ENCODE measurements at regions not wholly inside any gene's neighbourhood (a gene's known extent, or its start where the extent isn't known, plus 50 kb on each side); places are given as distances from the start of the nearest gene placed in this dataset.
"Not testable (repeated sequence)": the region's sequence is repeated elsewhere in the genome, so short reads cannot be mapped to it uniquely, and the experiment has no call there.

DNA sequence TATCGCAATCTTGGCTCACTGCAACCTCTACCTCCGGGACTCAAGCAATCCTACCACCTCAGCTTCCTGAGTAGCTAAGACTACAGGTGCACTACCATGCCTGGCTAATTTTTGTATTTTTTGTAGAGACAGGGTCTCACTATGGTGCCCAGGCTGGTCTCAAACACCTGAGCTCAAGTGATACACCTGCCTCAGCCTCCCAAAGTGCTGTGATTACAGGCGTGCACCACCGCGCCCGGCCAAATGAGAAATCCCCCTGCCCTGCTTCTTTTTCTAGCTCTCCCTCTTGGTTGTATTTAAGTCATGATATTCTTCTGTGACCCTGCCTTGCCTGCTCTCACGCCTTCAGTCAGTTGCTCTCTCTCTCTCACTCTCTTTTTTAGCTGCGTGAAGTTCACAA lies 157.0 kb upstream of the SH3BP4 start:
- no peak for DNase-seq (ENCODE audit: low read depth)
- H3K4me3 ChIP-seq (ENCODE audit: low read depth, low read length) = no peak overlapping the region
- TF ChIP-seq MYC (IDR thresholded peaks at IDR 0.05; ENCODE audit: low read depth, low read length) (no peak), POLR2A (IDR thresholded peaks at IDR 0.05; ENCODE audit: extremely low read depth, insufficient read length) (no peak)
- TF ChIP-seq, protein P1, sequence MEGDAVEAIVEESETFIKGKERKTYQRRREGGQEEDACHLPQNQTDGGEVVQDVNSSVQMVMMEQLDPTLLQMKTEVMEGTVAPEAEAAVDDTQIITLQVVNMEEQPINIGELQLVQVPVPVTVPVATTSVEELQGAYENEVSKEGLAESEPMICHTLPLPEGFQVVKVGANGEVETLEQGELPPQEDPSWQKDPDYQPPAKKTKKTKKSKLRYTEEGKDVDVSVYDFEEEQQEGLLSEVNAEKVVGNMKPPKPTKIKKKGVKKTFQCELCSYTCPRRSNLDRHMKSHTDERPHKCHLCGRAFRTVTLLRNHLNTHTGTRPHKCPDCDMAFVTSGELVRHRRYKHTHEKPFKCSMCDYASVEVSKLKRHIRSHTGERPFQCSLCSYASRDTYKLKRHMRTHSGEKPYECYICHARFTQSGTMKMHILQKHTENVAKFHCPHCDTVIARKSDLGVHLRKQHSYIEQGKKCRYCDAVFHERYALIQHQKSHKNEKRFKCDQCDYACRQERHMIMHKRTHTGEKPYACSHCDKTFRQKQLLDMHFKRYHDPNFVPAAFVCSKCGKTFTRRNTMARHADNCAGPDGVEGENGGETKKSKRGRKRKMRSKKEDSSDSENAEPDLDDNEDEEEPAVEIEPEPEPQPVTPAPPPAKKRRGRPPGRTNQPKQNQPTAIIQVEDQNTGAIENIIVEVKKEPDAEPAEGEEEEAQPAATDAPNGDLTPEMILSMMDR (IDR thresholded peaks at IDR 0.05; ENCODE audit: low read depth, low read length) = no peak
- TF ChIP-seq, protein P2, sequence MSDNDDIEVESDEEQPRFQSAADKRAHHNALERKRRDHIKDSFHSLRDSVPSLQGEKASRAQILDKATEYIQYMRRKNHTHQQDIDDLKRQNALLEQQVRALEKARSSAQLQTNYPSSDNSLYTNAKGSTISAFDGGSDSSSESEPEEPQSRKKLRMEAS (IDR thresholded peaks at IDR 0.05; ENCODE audit: low read depth, low read length) = no peak

DNA sequence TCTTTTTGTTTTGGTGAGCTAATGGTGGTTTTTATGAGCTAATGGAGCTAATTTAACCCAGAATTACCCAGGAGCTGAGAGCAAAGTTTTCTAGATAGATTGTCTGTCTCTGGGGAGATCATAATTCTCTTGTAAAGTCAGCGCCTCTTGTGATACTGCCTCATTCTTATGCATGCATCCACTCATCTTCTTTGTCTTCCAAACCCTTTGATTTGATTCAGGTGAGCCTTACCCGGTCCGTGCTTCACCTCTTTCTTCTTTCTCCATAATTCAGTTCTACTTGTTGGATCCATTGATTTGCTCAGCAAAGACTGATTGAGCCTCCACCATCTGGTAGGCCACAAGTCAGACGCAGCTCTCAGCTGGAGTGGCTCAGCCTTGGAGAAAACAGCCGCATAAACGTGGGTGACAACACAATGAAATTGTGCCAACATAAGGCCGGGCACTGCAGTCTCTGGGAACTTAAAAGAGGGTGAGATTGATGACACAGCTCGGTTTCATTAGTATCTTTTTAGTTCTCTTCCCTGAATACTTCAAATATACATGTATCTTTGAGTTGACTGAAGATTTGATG lies 158.5 kb upstream of the SH3BP4 start:
- no peak for DNase-seq (ENCODE audit: low read depth)
- no peak overlapping the region for H3K4me3 ChIP-seq (ENCODE audit: low read depth, low read length)
- TF ChIP-seq MYC (IDR thresholded peaks at IDR 0.05; ENCODE audit: low read depth, low read length) (no peak), POLR2A (IDR thresholded peaks at IDR 0.05; ENCODE audit: extremely low read depth, insufficient read length) (no peak)
- TF ChIP-seq, protein P1 (IDR thresholded peaks at IDR 0.05; ENCODE audit: low read depth, low read length) = no peak
- TF ChIP-seq, protein P2 (IDR thresholded peaks at IDR 0.05; ENCODE audit: low read depth, low read length) = no peak

GRCh38 chr2:234792621-234793022 lies 159.2 kb upstream of the SH3BP4 start:
- no peak for DNase-seq (ENCODE audit: low read depth)
- TF ChIP-seq POLR2A (IDR thresholded peaks at IDR 0.05; ENCODE audit: extremely low read depth, insufficient read length) (no peak), MYC (IDR thresholded peaks at IDR 0.05; ENCODE audit: low read depth, low read length) (no peak)
- TF ChIP-seq, protein P2 (IDR thresholded peaks at IDR 0.05; ENCODE audit: low read depth, low read length) = no peak
- TF ChIP-seq, protein P1 (IDR thresholded peaks at IDR 0.05; ENCODE audit: low read depth, low read length) = no peak
- no peak overlapping the region for H3K4me3 ChIP-seq (ENCODE audit: low read depth, low read length)

- H3K4me3 ChIP-seq (ENCODE audit: low read depth, low read length); DNase-seq (ENCODE audit: low read depth): not testable (repeated sequence)
Observed at GRCh38 chr2:234792096-234792495, 159.7 kb upstream of the SH3BP4 start.

- TF ChIP-seq, protein P2 (IDR thresholded peaks at IDR 0.05; ENCODE audit: low read depth, low read length) = no peak
- TF ChIP-seq, protein P1 (IDR thresholded peaks at IDR 0.05; ENCODE audit: low read depth, low read length) = no peak
- TF ChIP-seq MYC (IDR thresholded peaks at IDR 0.05; ENCODE audit: low read depth, low read length) (no peak), POLR2A (IDR thresholded peaks at IDR 0.05; ENCODE audit: extremely low read depth, insufficient read length) (no peak)
- no peak for DNase-seq (ENCODE audit: low read depth)
- no peak overlapping the region for H3K4me3 ChIP-seq (ENCODE audit: low read depth, low read length)
Observed at GRCh38 chr2:234790380-234790779, 161.4 kb upstream of the SH3BP4 start.

DNA sequence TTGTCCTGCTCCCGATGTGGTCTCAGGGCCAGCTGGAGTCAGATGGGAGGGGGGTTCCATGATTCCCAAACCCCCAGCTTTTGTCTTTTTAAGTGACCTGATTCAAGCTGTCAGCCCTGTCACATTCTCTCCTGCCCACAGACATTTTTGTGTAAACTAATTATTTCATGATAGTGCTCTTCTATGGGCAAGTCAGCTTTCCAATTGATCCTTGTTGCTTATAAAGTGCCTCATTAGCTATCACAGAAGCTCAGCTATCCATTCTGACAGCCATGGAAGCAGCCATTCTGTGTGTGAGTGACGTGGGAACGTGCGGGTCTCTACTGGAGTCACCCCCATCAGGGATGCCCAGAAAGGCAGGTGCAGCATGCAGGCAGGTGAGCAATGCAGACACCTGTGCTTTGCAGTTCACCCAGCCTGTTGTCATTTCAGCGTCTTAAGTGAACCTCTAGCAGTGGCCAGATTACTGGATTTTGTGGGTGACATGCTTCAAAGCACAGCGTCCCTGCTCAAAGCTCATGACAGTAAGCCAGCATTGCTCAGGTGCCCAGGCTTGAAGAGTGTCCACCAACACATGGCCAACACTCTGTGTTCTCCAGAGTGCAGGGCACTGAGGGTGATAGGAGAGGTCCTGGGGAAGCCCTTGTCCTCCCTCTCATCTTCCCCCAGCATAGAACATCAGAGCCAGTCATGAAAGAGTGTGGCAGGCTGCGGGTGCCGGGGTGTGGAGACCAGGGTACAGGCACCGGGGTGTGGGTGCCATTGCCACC lies 162.1 kb upstream of the SH3BP4 start:
- DNase-seq (ENCODE audit: low read depth) = no peak

More for the DNA sequence above, 162.1 kb upstream of the SH3BP4 start:
- TF ChIP-seq MYC (IDR thresholded peaks at IDR 0.05; ENCODE audit: low read depth, low read length) (no peak), POLR2A (IDR thresholded peaks at IDR 0.05; ENCODE audit: extremely low read depth, insufficient read length) (no peak)
- TF ChIP-seq, protein P2 (IDR thresholded peaks at IDR 0.05; ENCODE audit: low read depth, low read length) = no peak
- TF ChIP-seq, protein P1 (IDR thresholded peaks at IDR 0.05; ENCODE audit: low read depth, low read length) = no peak
- H3K4me3 ChIP-seq (ENCODE audit: low read depth, low read length) = no peak overlapping the region
